ENCODE measurements at regions not wholly inside any gene's neighbourhood (a gene's known extent, or its start where the extent isn't known, plus 50 kb on each side); places are given as distances from the start of the nearest gene placed in this dataset.

DNA sequence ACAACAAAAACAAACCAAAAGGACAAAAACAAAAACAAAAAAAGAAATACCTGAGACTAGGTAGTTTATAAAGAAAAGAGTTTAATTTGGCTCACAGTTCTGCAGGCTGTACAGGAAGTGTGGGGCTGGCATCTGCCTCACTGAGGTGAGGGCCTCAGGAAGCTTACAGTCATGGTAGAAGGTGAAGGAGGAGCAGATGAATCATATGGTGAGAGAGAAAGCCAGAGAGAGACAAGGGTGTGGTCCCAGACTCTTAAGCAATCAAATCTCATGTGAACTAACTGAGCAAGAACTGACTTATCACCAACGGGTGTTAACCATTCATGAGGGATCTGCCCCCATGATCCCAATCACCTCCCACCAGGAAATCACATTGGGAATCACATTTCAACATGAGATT is 58.8 kb upstream of the ZBED5 start:
- no peak for TF ChIP-seq EZH2 (IDR thresholded peaks at IDR 0.05; ENCODE audit: low read depth)
- TF ChIP-seq, protein P1, sequence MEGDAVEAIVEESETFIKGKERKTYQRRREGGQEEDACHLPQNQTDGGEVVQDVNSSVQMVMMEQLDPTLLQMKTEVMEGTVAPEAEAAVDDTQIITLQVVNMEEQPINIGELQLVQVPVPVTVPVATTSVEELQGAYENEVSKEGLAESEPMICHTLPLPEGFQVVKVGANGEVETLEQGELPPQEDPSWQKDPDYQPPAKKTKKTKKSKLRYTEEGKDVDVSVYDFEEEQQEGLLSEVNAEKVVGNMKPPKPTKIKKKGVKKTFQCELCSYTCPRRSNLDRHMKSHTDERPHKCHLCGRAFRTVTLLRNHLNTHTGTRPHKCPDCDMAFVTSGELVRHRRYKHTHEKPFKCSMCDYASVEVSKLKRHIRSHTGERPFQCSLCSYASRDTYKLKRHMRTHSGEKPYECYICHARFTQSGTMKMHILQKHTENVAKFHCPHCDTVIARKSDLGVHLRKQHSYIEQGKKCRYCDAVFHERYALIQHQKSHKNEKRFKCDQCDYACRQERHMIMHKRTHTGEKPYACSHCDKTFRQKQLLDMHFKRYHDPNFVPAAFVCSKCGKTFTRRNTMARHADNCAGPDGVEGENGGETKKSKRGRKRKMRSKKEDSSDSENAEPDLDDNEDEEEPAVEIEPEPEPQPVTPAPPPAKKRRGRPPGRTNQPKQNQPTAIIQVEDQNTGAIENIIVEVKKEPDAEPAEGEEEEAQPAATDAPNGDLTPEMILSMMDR (conservative IDR thresholded peaks at IDR 0.05): no peak
